Skeletal muscle satellite cell (primary cell): ENCODE measurements at regions not wholly inside any gene's neighbourhood (a gene's known extent, or its start where the extent isn't known, plus 50 kb on each side); places are given as distances from the start of the nearest gene placed in this dataset.
"Not testable (repeated sequence)": the region's sequence is repeated elsewhere in the genome, so short reads cannot be mapped to it uniquely, and the experiment has no call there.

Source experiments
- H3K27me3 ChIP-seq: 2 replicates; pipeline ENCODE4 v1.7.0; 2013; ENCODE audit warnings: low read length; ENCODE audit not compliant: control insufficient read depth, insufficient read depth
- H3K36me3 ChIP-seq: 2 replicates; pipeline ENCODE4 v1.7.0; 2013; ENCODE audit warnings: mild to moderate bottlenecking, control low read depth, low read length; ENCODE audit not compliant: insufficient read depth
- H3K4me1 ChIP-seq: 2 replicates; pipeline ENCODE4 v1.7.0; 2013; ENCODE audit warnings: low read length; ENCODE audit not compliant: control insufficient read depth, insufficient read depth
- H3K4me2 ChIP-seq: 2 replicates; pipeline ENCODE4 v1.7.0; 2013; ENCODE audit warnings: mild to moderate bottlenecking, low read length
- H3K4me3 ChIP-seq: 2 replicates; pipeline ENCODE4 v1.7.0; 2013; ENCODE audit warnings: low read length
- H3K9ac ChIP-seq: 2 replicates; pipeline ENCODE4 v1.7.0; 2013; ENCODE audit warnings: mild to moderate bottlenecking, low read depth, low read length, moderate library complexity
- H3K9me3 ChIP-seq: replicated peaks from 2 replicates; pipeline ENCODE4 v1.7.0; 2013; ENCODE audit warnings: mild to moderate bottlenecking, control low read depth, low read length

GRCh38 chr5:58011301-58011700 is 448.6 kb downstream of the PLK2 start:
- H3K4me1 ChIP-seq: no peaks in the 10 kb centered on the region
- no peaks in the 10 kb centered on the region for H3K27me3 ChIP-seq
- no peak overlapping the region for H3K9ac ChIP-seq
- no peak overlapping the region for H3K4me3 ChIP-seq
- H3K9me3 ChIP-seq: no peaks in the 10 kb centered on the region
- no peak overlapping the region for H3K4me2 ChIP-seq
- H3K36me3 ChIP-seq: no peaks in the 10 kb centered on the region

GRCh38 chr5:58009754-58010153 is 450.1 kb downstream of the PLK2 start:
- no peaks in the 10 kb centered on the region for H3K9me3 ChIP-seq
- H3K4me3 ChIP-seq: no peak overlapping the region
- no peaks in the 10 kb centered on the region for H3K36me3 ChIP-seq
- H3K4me2 ChIP-seq: no peak overlapping the region
- H3K9ac ChIP-seq: no peak overlapping the region
- H3K27me3 ChIP-seq: no peaks in the 10 kb centered on the region
- no peaks in the 10 kb centered on the region for H3K4me1 ChIP-seq

GRCh38 chr5:58002323-58002722 is 457.6 kb downstream of the PLK2 start:
- H3K9me3 ChIP-seq: no peaks in the 10 kb centered on the region

GRCh38 chr5:57993866-57994265 is 466.0 kb downstream of the PLK2 start:
- Histone ChIP-seq H3K9me3 (no peaks in the 10 kb centered on the region), H3K4me3 (no peak overlapping the region), H3K9ac (no peak overlapping the region), H3K27me3 (no peaks in the 10 kb centered on the region), H3K4me1 (peaks cover 5% of the 10 kb centered on the region), H3K36me3 (no peaks in the 10 kb centered on the region), H3K4me2 (no peak overlapping the region)

More at GRCh38 chr5:58002323-58002722, 457.6 kb downstream of the PLK2 start:
- no peaks in the 10 kb centered on the region for H3K27me3 ChIP-seq
- no peak overlapping the region for H3K9ac ChIP-seq
- no peaks in the 10 kb centered on the region for H3K36me3 ChIP-seq
- H3K4me2 ChIP-seq: no peak overlapping the region
- H3K4me3 ChIP-seq: no peak overlapping the region
- H3K4me1 ChIP-seq: peaks cover 6% of the 10 kb centered on the region

- H3K27me3 ChIP-seq: no peaks in the 10 kb centered on the region
- no peak overlapping the region for H3K4me2 ChIP-seq
- H3K36me3 ChIP-seq: no peaks in the 10 kb centered on the region
- H3K4me3 ChIP-seq: no peak overlapping the region
- H3K9me3 ChIP-seq: no peaks in the 10 kb centered on the region
- H3K9ac ChIP-seq: no peak overlapping the region
- H3K4me1 ChIP-seq: peaks cover 7% of the 10 kb centered on the region
Measured at GRCh38 chr5:57989378-57989777, 470.5 kb downstream of the PLK2 start.

GRCh38 chr5:57988813-57989212 is 471.1 kb downstream of the PLK2 start:
- H3K4me1 ChIP-seq: peaks cover 7% of the 10 kb centered on the region
- H3K4me2 ChIP-seq: no peak overlapping the region
- H3K36me3 ChIP-seq: no peaks in the 10 kb centered on the region
- H3K9me3 ChIP-seq: no peaks in the 10 kb centered on the region
- no peaks in the 10 kb centered on the region for H3K27me3 ChIP-seq
- no peak overlapping the region for H3K9ac ChIP-seq
- no peak overlapping the region for H3K4me3 ChIP-seq

- H3K36me3 ChIP-seq: no peaks in the 10 kb centered on the region
- no peak overlapping the region for H3K4me3 ChIP-seq
- H3K4me1 ChIP-seq: peaks cover 7% of the 10 kb centered on the region
- no peaks in the 10 kb centered on the region for H3K9me3 ChIP-seq
- no peak overlapping the region for H3K9ac ChIP-seq
- H3K4me2 ChIP-seq: no peak overlapping the region
- H3K27me3 ChIP-seq: no peaks in the 10 kb centered on the region
Measured at GRCh38 chr5:57987552-57987951, 472.3 kb downstream of the PLK2 start.

GRCh38 chr5:57986761-57987341 is 473.0 kb downstream of the PLK2 start:
- no peak overlapping the region for H3K4me3 ChIP-seq
- peaks cover 7% of the 10 kb centered on the region for H3K4me1 ChIP-seq
- no peaks in the 10 kb centered on the region for H3K36me3 ChIP-seq
- no peak overlapping the region for H3K4me2 ChIP-seq
- no peak overlapping the region for H3K9ac ChIP-seq
- H3K27me3 ChIP-seq: no peaks in the 10 kb centered on the region
- H3K9me3 ChIP-seq: no peaks in the 10 kb centered on the region

GRCh38 chr5:57983426-57983825 is 476.5 kb downstream of the PLK2 start:
- Histone ChIP-seq H3K9ac (no peak overlapping the region), H3K9me3 (no peaks in the 10 kb centered on the region), H3K4me3 (no peak overlapping the region), H3K36me3 (no peaks in the 10 kb centered on the region), H3K4me2 (no peak overlapping the region), H3K27me3 (no peaks in the 10 kb centered on the region), H3K4me1 (no peaks in the 10 kb centered on the region)

GRCh38 chr5:57979671-57980070 is 480.2 kb downstream of the PLK2 start:
- H3K36me3 ChIP-seq: no peaks in the 10 kb centered on the region
- no peak overlapping the region for H3K4me2 ChIP-seq
- H3K9me3 ChIP-seq: no peaks in the 10 kb centered on the region
- no peaks in the 10 kb centered on the region for H3K27me3 ChIP-seq
- H3K4me1 ChIP-seq: no peaks in the 10 kb centered on the region
- no peak overlapping the region for H3K4me3 ChIP-seq
- H3K9ac ChIP-seq: no peak overlapping the region

- H3K9me3 ChIP-seq: no peaks in the 10 kb centered on the region
- H3K36me3 ChIP-seq: no peaks in the 10 kb centered on the region
- no peak overlapping the region for H3K9ac ChIP-seq
- no peak overlapping the region for H3K4me3 ChIP-seq
- H3K4me2 ChIP-seq: no peak overlapping the region
- no peaks in the 10 kb centered on the region for H3K4me1 ChIP-seq
- no peaks in the 10 kb centered on the region for H3K27me3 ChIP-seq
Measured at GRCh38 chr5:57976506-57976905, 483.4 kb downstream of the PLK2 start.

- not testable (repeated sequence) for H3K4me2 ChIP-seq, H3K27me3 ChIP-seq, H3K9ac ChIP-seq, H3K9me3 ChIP-seq, H3K36me3 ChIP-seq, H3K4me3 ChIP-seq, H3K4me1 ChIP-seq
Measured at GRCh38 chr5:57972099-57972498, 487.8 kb downstream of the PLK2 start.
